K562 (cell line): ENCODE measurements at regions not wholly inside any gene's neighbourhood (a gene's known extent, or its start where the extent isn't known, plus 50 kb on each side); places are given as distances from the start of the nearest gene placed in this dataset.

Experiments
- CREM ChIP-seq: IDR thresholded peaks from 2 replicates; pipeline ENCODE4 v1.6.1; 2014; ENCODE audit warnings: antibody characterized with exemption, low read depth
- GATAD2B ChIP-seq: fragments of 450-650 bp; IDR thresholded peaks from 2 replicates; pipeline ENCODE4 v1.6.1; 2017; ENCODE audit warnings: mild to moderate bottlenecking, borderline replicate concordance
- HDGF ChIP-seq: fragments of 450-650 bp; IDR thresholded peaks from 2 replicates; pipeline ENCODE4 v1.6.1; 2016
- JUND ChIP-seq, 2 experiments: IDR thresholded peaks; 2 replicates in 1 of 2; 3 replicates in 1 of 2; pipeline ENCODE4 v1.6.1; 2011; ENCODE audit warnings: borderline replicate concordance in 2 of 2, low read depth in 2 of 2, low read length in 2 of 2, improper control_type of control experiment in 1 of 2, missing biosample characterization in 1 of 2, missing genetic modification characterization in 1 of 2, missing genetic modification reagents in 1 of 2
- NONO ChIP-seq, 2 experiments: fragments of 200-400 bp in 1 of 2; fragments of 450-650 bp in 1 of 2; formaldehyde crosslinking in 1 of 2; IDR thresholded peaks; 2 replicates each; pipeline ENCODE4 v1.6.1; 2017; ENCODE audit warnings: low read depth in 2 of 2, mild to moderate bottlenecking in 2 of 2, moderate library complexity in 2 of 2, low read length in 1 of 2
- POLR2AphosphoS2 ChIP-seq: IDR thresholded peaks from 2 replicates; pipeline ENCODE4 v1.6.1; 2012; ENCODE audit warnings: low read length, improper control_type of control experiment
- TAF1 ChIP-seq: IDR thresholded peaks from 2 replicates; pipeline ENCODE4 v1.6.1; 2011; ENCODE audit warnings: mild to moderate bottlenecking, low read length, moderate library complexity; ENCODE audit not compliant: insufficient read depth, control insufficient read depth, severe bottlenecking; ENCODE audit errors: extremely low read depth
- TBL1XR1 ChIP-seq, 2 experiments: IDR thresholded peaks; 2 replicates each; pipeline ENCODE4 v1.6.1; 2012; ENCODE audit warnings: improper control_type of control experiment in 2 of 2, low read length in 2 of 2, mild to moderate bottlenecking in 1 of 2
- ZFX ChIP-seq: sonication (generic); formaldehyde crosslinking; IDR thresholded peaks from 2 replicates; pipeline ENCODE4 v1.8.0; 2022; ENCODE audit warnings: mild to moderate bottlenecking, missing genetic modification reagents, moderate library complexity
- TF ChIP-seq, protein P1 (sequence below), 3 experiments: IDR thresholded peaks in 2 of 3; conservative IDR thresholded peaks in 1 of 3; 2 replicates each; pipeline ENCODE4 v1.5.1; 2011 to 2012; ENCODE audit warnings: low read length in 3 of 3, mild to moderate bottlenecking in 3 of 3, control low read depth in 2 of 3, improper control_type of control experiment in 1 of 3, inconsistent platforms in 1 of 3, low read depth in 1 of 3, mixed read lengths in 1 of 3, moderate library complexity in 1 of 3; ENCODE audit not compliant: insufficient read depth in 2 of 3
- TF ChIP-seq, protein P2 (sequence below): fragments of 450-650 bp; formaldehyde crosslinking; IDR thresholded peaks from 2 replicates; pipeline ENCODE4 v1.4.0; 2022; ENCODE audit warnings: missing genetic modification characterization
- TF ChIP-seq, protein P3 (sequence below): fragments of 450-650 bp; IDR thresholded peaks from 2 replicates; pipeline ENCODE4 v1.6.1; 2016; ENCODE audit warnings: antibody characterized with exemption

DNA sequence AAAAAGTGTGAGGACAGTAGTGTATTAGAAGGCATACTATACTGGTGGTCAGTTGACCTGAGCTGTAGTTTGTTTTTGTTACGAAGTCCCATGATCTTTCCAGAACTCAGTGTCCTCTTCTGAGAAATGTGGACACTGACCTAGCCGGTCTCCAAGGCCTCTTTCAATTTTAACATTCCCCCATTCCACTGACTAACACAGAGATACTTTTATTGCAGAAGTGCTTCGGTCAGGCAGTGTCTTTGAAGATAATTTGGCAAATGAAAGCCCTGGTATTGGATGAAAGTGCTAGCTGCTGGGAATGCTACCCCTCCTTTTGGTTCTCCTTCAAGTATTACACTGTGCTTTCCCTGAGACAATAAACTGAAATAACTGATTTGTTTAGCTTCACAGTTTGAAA is 89.4 kb downstream of the LMO4 start:
- TF ChIP-seq POLR2AphosphoS2 = no peak
- TF ChIP-seq NONO (IDR thresholded peaks at IDR 0.05; ENCODE audit: low read depth in 2 of 2, low read length in 1 of 2) = no peak
- TF ChIP-seq GATAD2B = no peak
- TF ChIP-seq, protein P1, sequence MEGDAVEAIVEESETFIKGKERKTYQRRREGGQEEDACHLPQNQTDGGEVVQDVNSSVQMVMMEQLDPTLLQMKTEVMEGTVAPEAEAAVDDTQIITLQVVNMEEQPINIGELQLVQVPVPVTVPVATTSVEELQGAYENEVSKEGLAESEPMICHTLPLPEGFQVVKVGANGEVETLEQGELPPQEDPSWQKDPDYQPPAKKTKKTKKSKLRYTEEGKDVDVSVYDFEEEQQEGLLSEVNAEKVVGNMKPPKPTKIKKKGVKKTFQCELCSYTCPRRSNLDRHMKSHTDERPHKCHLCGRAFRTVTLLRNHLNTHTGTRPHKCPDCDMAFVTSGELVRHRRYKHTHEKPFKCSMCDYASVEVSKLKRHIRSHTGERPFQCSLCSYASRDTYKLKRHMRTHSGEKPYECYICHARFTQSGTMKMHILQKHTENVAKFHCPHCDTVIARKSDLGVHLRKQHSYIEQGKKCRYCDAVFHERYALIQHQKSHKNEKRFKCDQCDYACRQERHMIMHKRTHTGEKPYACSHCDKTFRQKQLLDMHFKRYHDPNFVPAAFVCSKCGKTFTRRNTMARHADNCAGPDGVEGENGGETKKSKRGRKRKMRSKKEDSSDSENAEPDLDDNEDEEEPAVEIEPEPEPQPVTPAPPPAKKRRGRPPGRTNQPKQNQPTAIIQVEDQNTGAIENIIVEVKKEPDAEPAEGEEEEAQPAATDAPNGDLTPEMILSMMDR (IDR thresholded peaks at IDR 0.05 in 2 of 3, conservative IDR thresholded peaks at IDR 0.05 in 1 of 3; ENCODE audit: insufficient read depth in 2 of 3, low read depth in 1 of 3, low read length in 3 of 3) = no peak
- TF ChIP-seq, protein P2, sequence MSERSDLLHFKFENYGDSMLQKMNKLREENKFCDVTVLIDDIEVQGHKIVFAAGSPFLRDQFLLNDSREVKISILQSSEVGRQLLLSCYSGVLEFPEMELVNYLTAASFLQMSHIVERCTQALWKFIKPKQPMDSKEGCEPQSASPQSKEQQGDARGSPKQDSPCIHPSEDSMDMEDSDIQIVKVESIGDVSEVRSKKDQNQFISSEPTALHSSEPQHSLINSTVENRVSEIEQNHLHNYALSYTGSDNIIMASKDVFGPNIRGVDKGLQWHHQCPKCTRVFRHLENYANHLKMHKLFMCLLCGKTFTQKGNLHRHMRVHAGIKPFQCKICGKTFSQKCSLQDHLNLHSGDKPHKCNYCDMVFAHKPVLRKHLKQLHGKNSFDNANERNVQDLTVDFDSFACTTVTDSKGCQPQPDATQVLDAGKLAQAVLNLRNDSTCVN = no peak
- no peak for TF ChIP-seq TAF1
- TF ChIP-seq TBL1XR1 (IDR thresholded peaks at IDR 0.05; ENCODE audit: low read length in 2 of 2) = no peak
- TF ChIP-seq, protein P3, sequence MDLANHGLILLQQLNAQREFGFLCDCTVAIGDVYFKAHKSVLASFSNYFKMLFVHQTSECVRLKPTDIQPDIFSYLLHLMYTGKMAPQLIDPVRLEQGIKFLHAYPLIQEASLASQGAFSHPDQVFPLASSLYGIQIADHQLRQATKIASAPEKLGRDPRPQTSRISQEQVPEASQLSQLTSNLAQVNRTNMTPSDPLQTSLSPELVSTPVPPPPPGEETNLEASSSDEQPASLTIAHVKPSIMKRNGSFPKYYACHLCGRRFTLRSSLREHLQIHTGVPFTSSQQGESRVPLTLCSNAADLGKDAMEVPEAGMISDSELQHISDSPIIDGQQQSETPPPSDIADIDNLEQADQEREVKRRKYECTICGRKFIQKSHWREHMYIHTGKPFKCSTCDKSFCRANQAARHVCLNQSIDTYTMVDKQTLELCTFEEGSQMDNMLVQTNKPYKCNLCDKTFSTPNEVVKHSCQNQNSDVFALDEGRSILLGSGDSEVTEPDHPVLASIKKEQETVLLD = no peak
- TF ChIP-seq CREM = no peak
- TF ChIP-seq JUND (IDR thresholded peaks at IDR 0.05; ENCODE audit: borderline replicate concordance, low read depth, low read length) = no peak
- no peak for TF ChIP-seq JUND (tag; IDR thresholded peaks at IDR 0.05; ENCODE audit: borderline replicate concordance, low read depth, low read length)
- no peak for TF ChIP-seq HDGF
- no peak for TF ChIP-seq ZFX (CRISPR knock-in tag)
